DND-41 (cell line): ENCODE measurements at regions not wholly inside any gene's neighbourhood (a gene's known extent, or its start where the extent isn't known, plus 50 kb on each side); places are given as distances from the start of the nearest gene placed in this dataset.

Source experiments
- ATAC-seq: fragments of 200-7000 bp; cut with Tn5 transposase; 3 replicates; pipeline ENCODE4 v1.9.1; 2021; ENCODE audit warnings: low read depth; ENCODE audit not compliant: insufficient read depth
- DNase-seq: peaks from one replicate; pipeline ENCODE4 v3.0.0-alpha.2; 2020
- H2AFZ ChIP-seq: 2 replicates; pipeline ENCODE4 v1.6.0; 2012; ENCODE audit warnings: low read depth, low read length
- H3K27ac ChIP-seq: 2 replicates; pipeline ENCODE4 v1.5.1; 2012; ENCODE audit warnings: low read length, inconsistent platforms
- H3K27me3 ChIP-seq: fragments of 200-600 bp; sonication (generic); 2 replicates; pipeline ENCODE4 v1.6.0; 2012; ENCODE audit warnings: low read length, mild to moderate bottlenecking, inconsistent platforms; ENCODE audit not compliant: insufficient read depth, poor library complexity
- H3K36me3 ChIP-seq: 2 replicates; pipeline ENCODE4 v1.5.1; 2012; ENCODE audit warnings: low read length, inconsistent platforms; ENCODE audit not compliant: insufficient read depth
- H3K4me1 ChIP-seq: 2 replicates; pipeline ENCODE4 v1.5.1; 2012; ENCODE audit warnings: mild to moderate bottlenecking, low read length; ENCODE audit not compliant: insufficient read depth
- H3K4me2 ChIP-seq: 2 replicates; pipeline ENCODE4 v1.6.0; 2012; ENCODE audit warnings: mild to moderate bottlenecking, moderate library complexity, low read length, inconsistent platforms; ENCODE audit not compliant: insufficient read depth
- H3K4me3 ChIP-seq, 2 experiments: fragments of 200-600 bp in 1 of 2; shearing (Covaris generic) in 1 of 2; 2 replicates each; pipeline ENCODE4 v1.5.1; 2012 to 2016; ENCODE audit warnings: inconsistent platforms in 2 of 2, low read length in 2 of 2, mild to moderate bottlenecking in 2 of 2, low read depth in 1 of 2, moderate library complexity in 1 of 2
- H3K79me2 ChIP-seq: 2 replicates; pipeline ENCODE4 v1.6.0; 2012; ENCODE audit warnings: low read length, inconsistent platforms; ENCODE audit not compliant: insufficient read depth
- H3K9ac ChIP-seq: 2 replicates; pipeline ENCODE4 v1.6.0; 2012; ENCODE audit warnings: low read depth, mild to moderate bottlenecking, inconsistent platforms, low read length, moderate library complexity
- H3K9me3 ChIP-seq: 2 replicates; pipeline ENCODE4 v1.5.1; 2012; ENCODE audit warnings: low read length, moderate library complexity, mild to moderate bottlenecking, inconsistent platforms; ENCODE audit not compliant: insufficient read depth, severe bottlenecking
- H4K20me1 ChIP-seq: 2 replicates; pipeline ENCODE4 v1.6.0; 2012; ENCODE audit warnings: low read length; ENCODE audit not compliant: insufficient read depth
- CTCF ChIP-seq: IDR thresholded peaks from 2 replicates; pipeline ENCODE4 v1.5.1; 2012; ENCODE audit warnings: borderline replicate concordance, low read length, moderate library complexity, mild to moderate bottlenecking; ENCODE audit not compliant: poor library complexity, severe bottlenecking; ENCODE audit errors: extremely low read depth
- EZH2 ChIP-seq: IDR thresholded peaks from 3 replicates; pipeline ENCODE4 v1.6.1; 2012; ENCODE audit warnings: borderline replicate concordance, low read depth, mild to moderate bottlenecking, moderate library complexity, low read length, inconsistent platforms; ENCODE audit not compliant: severe bottlenecking

- H2AFZ ChIP-seq: no peak overlapping the region
- no peaks in the 10 kb centered on the region for H3K79me2 ChIP-seq
- no peaks in the 10 kb centered on the region for H3K27me3 ChIP-seq
- no peaks in the 10 kb centered on the region for H3K9me3 ChIP-seq
- no peak for DNase-seq
- H3K4me1 ChIP-seq: no peaks in the 10 kb centered on the region
- H3K4me2 ChIP-seq: no peak overlapping the region
- no peaks in the 10 kb centered on the region for H3K36me3 ChIP-seq
- no peak overlapping the region for H3K27ac ChIP-seq
- H3K4me3 ChIP-seq: no peak overlapping the region
- no peaks in the 10 kb centered on the region for H4K20me1 ChIP-seq
- ATAC-seq: no peak
- H3K9ac ChIP-seq: no peak overlapping the region
- TF ChIP-seq EZH2: no peak
- no peak for TF ChIP-seq CTCF
Measured at GRCh38 chr6:51268666-51269065, 450.0 kb downstream of the TFAP2B start.

- no peak for DNase-seq
- Histone ChIP-seq H3K79me2 (no peaks in the 10 kb centered on the region), H4K20me1 (no peaks in the 10 kb centered on the region), H3K27ac (no peak overlapping the region), H2AFZ (no peak overlapping the region), H3K36me3 (no peaks in the 10 kb centered on the region), H3K4me2 (no peak overlapping the region), H3K27me3 (no peaks in the 10 kb centered on the region), H3K9me3 (no peaks in the 10 kb centered on the region), H3K9ac (no peak overlapping the region), H3K4me1 (no peaks in the 10 kb centered on the region), H3K4me3 (no peak overlapping the region)
- TF ChIP-seq EZH2: no peak
- TF ChIP-seq CTCF: no peak
- ATAC-seq: no peak
Measured at GRCh38 chr6:51269876-51270275, 451.2 kb downstream of the TFAP2B start.

GRCh38 chr6:51271615-51272014, 452.9 kb downstream of the TFAP2B start:
- H3K4me1 ChIP-seq: no peaks in the 10 kb centered on the region
- H3K4me3 ChIP-seq: no peak overlapping the region
- H3K9me3 ChIP-seq: no peaks in the 10 kb centered on the region
- no peaks in the 10 kb centered on the region for H3K27me3 ChIP-seq
- H4K20me1 ChIP-seq: no peaks in the 10 kb centered on the region
- H2AFZ ChIP-seq: no peak overlapping the region
- DNase-seq (no peak), ATAC-seq (no peak)
- H3K27ac ChIP-seq: no peak overlapping the region
- no peaks in the 10 kb centered on the region for H3K79me2 ChIP-seq
- H3K4me2 ChIP-seq: no peak overlapping the region
- no peak overlapping the region for H3K9ac ChIP-seq
- no peaks in the 10 kb centered on the region for H3K36me3 ChIP-seq
- TF ChIP-seq CTCF (no peak), EZH2 (no peak)
